NCI-H2029 treated with DMSO at 0.1 percent for 48 hours (cell line): ENCODE measurements at regions not wholly inside any gene's neighbourhood (a gene's known extent, or its start where the extent isn't known, plus 50 kb on each side); places are given as distances from the start of the nearest gene placed in this dataset.
"Not testable (repeated sequence)": the region's sequence is repeated elsewhere in the genome, so short reads cannot be mapped to it uniquely, and the experiment has no call there.

ENCODE experiments used
- DNase-seq: peaks from one replicate; lab custom pipeline; 2025; lab: John Stamatoyannopoulos, UW

- no peak for DNase-seq
These were observed 97.4 kb upstream of the ELOVL5 start for GRCh38 chr6:53446151-53446550.

GRCh38 chr6:53441761-53442160 lies 93.0 kb upstream of the ELOVL5 start:
- DNase-seq = no peak

- no peak for DNase-seq
These were observed 92.3 kb upstream of the ELOVL5 start for GRCh38 chr6:53441035-53441493.

GRCh38 chr6:53440336-53440945 lies 91.7 kb upstream of the ELOVL5 start:
- no peak for DNase-seq

- DNase-seq = no peak
These were observed 90.8 kb upstream of the ELOVL5 start for GRCh38 chr6:53439556-53439955.

- DNase-seq = peak; percentile 56
These were observed 88.9 kb upstream of the ELOVL5 start for GRCh38 chr6:53437557-53438202.

- no peak for DNase-seq
These were observed 88.0 kb upstream of the ELOVL5 start for GRCh38 chr6:53436526-53437303.

- no peak for DNase-seq
These were observed 85.2 kb upstream of the ELOVL5 start for GRCh38 chr6:53433951-53434285.

- DNase-seq = no peak
These were observed 84.7 kb upstream of the ELOVL5 start for GRCh38 chr6:53433261-53433950.

GRCh38 chr6:53432318-53433161 lies 83.8 kb upstream of the ELOVL5 start:
- DNase-seq = no peak

GRCh38 chr6:53431704-53432103 lies 83.0 kb upstream of the ELOVL5 start:
- no peak for DNase-seq

- no peak for DNase-seq
These were observed 80.7 kb upstream of the ELOVL5 start for GRCh38 chr6:53429401-53429800.

- DNase-seq = no peak
These were observed 80.1 kb upstream of the ELOVL5 start for GRCh38 chr6:53428886-53429285.

GRCh38 chr6:53426667-53427270 lies 78.0 kb upstream of the ELOVL5 start:
- DNase-seq = no peak

- no peak for DNase-seq
These were observed 77.4 kb upstream of the ELOVL5 start for GRCh38 chr6:53426117-53426516.

- DNase-seq = no peak
These were observed 76.4 kb upstream of the ELOVL5 start for GRCh38 chr6:53424976-53425718.

- DNase-seq = no peak
These were observed 75.5 kb upstream of the ELOVL5 start for GRCh38 chr6:53424300-53424699.

GRCh38 chr6:53423560-53423959 lies 74.8 kb upstream of the ELOVL5 start:
- not testable (repeated sequence) for DNase-seq

GRCh38 chr6:53419026-53419425 lies 70.3 kb upstream of the ELOVL5 start:
- no peak for DNase-seq

GRCh38 chr6:53418288-53418687 lies 69.5 kb upstream of the ELOVL5 start:
- no peak for DNase-seq

- no peak for DNase-seq
These were observed 68.4 kb upstream of the ELOVL5 start for GRCh38 chr6:53417141-53417540.
